Subcutaneous abdominal adipose tissue (tissue), 5 donors: ENCODE measurements at regions not wholly inside any gene's neighbourhood (a gene's known extent, or its start where the extent isn't known, plus 50 kb on each side); places are given as distances from the start of the nearest gene placed in this dataset.

Experiments used
- H3K27ac ChIP-seq: one replicate; pipeline ENCODE4 v1.7.0; 2013; ENCODE audit warnings: low read depth, mild to moderate bottlenecking, inconsistent platforms, low read length, moderate library complexity
- H3K27me3 ChIP-seq, 5 donors: one replicate each; pipeline ENCODE4 v1.7.0; 2013; ENCODE audit warnings: low read length in 5 of 5, inconsistent platforms in 1 of 5; ENCODE audit not compliant: control insufficient read depth in 5 of 5, insufficient read depth in 4 of 5
- H3K36me3 ChIP-seq, 5 donors: one replicate each; pipeline ENCODE4 v1.7.0; 2013; ENCODE audit warnings: low read length in 5 of 5; ENCODE audit not compliant: control insufficient read depth in 5 of 5, insufficient read depth in 5 of 5
- H3K4me1 ChIP-seq, 5 donors: one replicate each; pipeline ENCODE4 v1.7.0; 2013; ENCODE audit warnings: low read length in 5 of 5, mild to moderate bottlenecking in 3 of 5, moderate library complexity in 1 of 5; ENCODE audit not compliant: control insufficient read depth in 5 of 5, insufficient read depth in 5 of 5
- H3K4me3 ChIP-seq, 5 donors: one replicate each; pipeline ENCODE4 v1.7.0; 2013; ENCODE audit warnings: low read length in 5 of 5, low read depth in 1 of 5
- H3K9ac ChIP-seq, 5 donors: one replicate each; pipeline ENCODE4 v1.7.0; 2013; ENCODE audit warnings: low read length in 5 of 5, mild to moderate bottlenecking in 4 of 5, moderate library complexity in 3 of 5
- H3K9me3 ChIP-seq, 5 donors: one replicate each; pipeline ENCODE4 v1.7.0; 2013; ENCODE audit warnings: low read length in 5 of 5; ENCODE audit not compliant: control insufficient read depth in 5 of 5
- donor health status: healthy.
- donor health status: healthy.
- donor health status: healthy.
- donor health status: healthy.
- donor health status: healthy.

DNA sequence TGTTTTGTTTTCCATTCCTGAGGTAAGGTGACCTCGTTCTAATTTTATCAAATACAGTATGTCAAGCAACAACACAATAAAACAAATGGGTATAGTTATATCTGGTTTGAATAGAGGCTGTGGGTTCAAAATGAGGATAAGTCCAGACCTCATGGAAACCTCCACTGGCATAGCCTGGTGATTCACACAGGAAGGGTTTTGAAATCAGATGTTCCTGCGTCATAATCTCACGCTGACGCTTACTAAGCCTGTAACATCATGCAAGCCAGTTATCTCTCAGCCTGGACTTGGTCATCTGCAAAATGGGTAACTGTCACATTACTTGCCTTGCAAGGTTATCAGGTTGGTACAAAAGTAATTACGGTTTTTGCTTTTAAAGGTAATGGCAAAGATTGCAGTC is 1056.3 kb upstream of the EEF2KMT start:
- Histone ChIP-seq H3K27me3 (no peaks in the 10 kb centered on the region), H3K4me3 (no peak overlapping the region), H3K27ac (no peak overlapping the region), H3K9me3 (no peaks in the 10 kb centered on the region), H3K4me1 (no peaks in the 10 kb centered on the region), H3K36me3 (no peaks in the 10 kb centered on the region), H3K9ac (no peak overlapping the region)

DNA sequence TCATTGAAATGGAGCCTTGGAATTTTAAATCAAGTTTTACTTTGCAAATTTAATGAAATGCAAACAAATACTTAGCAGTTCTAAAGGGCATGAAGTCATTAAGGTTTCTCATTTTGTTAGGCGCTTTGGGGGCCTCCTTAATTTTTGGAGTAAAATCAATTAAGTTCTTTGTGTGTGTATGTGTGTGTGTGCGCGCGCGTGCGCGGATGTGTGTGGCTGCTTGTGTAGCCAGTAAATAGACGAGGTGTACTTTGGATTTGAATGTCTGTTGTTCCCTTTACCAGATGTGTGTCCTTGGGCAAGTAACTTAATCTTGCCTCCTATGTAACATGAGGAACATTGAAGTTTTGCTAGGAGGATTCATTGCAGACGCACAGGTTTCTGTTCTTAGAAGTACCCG is 1051.4 kb upstream of the EEF2KMT start:
- no peaks in the 10 kb centered on the region for H3K36me3 ChIP-seq

DNA sequence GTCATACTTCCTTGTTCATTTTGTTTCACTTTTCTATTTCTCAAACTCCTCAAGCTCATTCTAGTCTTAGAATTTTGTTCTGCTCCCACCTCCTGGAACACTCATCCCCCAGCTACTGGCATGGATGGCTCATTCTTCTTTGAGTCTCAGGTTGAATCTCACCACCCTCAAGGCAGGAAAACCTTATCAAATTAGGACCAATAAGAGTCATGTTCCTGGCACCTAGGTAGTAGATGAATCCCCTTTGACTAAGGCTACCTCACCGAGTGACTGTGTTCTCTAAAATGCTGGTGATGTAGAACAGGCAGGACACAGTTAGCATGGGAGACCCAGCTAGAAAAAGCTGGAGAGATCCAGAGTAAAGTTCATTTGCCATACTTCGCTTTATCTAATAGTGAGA is 1050.8 kb upstream of the EEF2KMT start:
- no peaks in the 10 kb centered on the region for H3K27me3 ChIP-seq
- H3K4me1 ChIP-seq = no peaks in the 10 kb centered on the region
- peaks cover 0 to 15% (median 4%) of the 10 kb centered on the region in 5 donors for H3K9me3 ChIP-seq
- H3K27ac ChIP-seq = no peak overlapping the region
- H3K9ac ChIP-seq = no peak overlapping the region
- no peaks in the 10 kb centered on the region for H3K36me3 ChIP-seq
- H3K4me3 ChIP-seq = no peak overlapping the region

More for the DNA sequence above, 1051.4 kb upstream of the EEF2KMT start:
- Histone ChIP-seq H3K9me3 (peaks cover 0 to 15% (median 4%) of the 10 kb centered on the region in 5 donors), H3K27me3 (no peaks in the 10 kb centered on the region), H3K9ac (no peak overlapping the region), H3K4me1 (no peaks in the 10 kb centered on the region), H3K4me3 (no peak overlapping the region), H3K27ac (no peak overlapping the region)

DNA sequence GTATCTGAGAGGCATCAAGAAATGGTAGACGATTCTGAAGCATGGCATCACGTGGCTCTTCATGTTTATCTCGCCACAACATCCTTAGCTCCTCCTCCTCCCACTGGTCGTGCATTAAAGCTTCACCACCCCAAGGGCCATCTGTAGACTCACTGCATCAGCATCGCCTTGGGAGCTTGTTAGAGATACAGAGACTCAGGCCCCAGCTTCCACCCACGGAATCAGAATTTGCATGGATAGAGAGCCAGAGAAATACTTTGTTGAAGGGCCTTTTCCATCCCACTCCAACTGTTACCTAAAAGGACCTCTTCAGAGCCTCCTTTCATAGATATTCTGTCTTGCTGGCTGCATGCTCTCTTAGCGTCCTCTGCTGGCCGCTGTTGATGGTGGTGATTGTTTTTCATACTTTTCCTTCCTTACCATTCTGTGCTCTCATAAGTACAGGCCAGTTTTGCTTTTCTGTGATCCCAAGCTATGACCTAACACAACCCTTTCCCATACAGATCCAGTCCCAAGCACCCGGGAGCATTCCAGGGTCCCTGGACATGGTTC is 1049.4 kb upstream of the EEF2KMT start:
- H3K4me3 ChIP-seq = no peak overlapping the region

DNA sequence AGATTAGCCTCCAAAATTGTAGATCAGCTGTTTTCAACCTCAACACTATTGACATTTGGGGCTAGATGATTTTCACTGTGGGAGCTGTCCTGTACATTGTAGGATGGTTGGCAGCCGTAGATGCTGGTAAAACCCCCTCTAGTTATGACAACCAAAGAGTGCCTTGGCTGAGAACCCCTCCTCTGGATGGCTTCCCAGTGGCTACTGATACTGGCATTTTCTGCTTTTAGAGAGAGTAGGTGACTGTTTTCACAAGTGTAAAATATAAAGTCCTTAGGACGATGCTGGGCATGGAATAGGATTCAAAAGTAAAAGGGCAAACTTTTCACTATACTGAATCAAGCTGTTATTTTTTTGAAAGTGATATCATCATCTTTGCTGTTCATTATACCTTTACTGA is 1048.8 kb upstream of the EEF2KMT start:
- no peak overlapping the region for H3K27ac ChIP-seq
- H3K36me3 ChIP-seq = no peaks in the 10 kb centered on the region
- H3K27me3 ChIP-seq = no peaks in the 10 kb centered on the region
- no peak overlapping the region for H3K9ac ChIP-seq
- no peak overlapping the region for H3K4me3 ChIP-seq
- no peaks in the 10 kb centered on the region for H3K4me1 ChIP-seq
- peaks cover 0 to 15% (median 4%) of the 10 kb centered on the region in 5 donors for H3K9me3 ChIP-seq

More for the DNA sequence above, 1049.4 kb upstream of the EEF2KMT start:
- Histone ChIP-seq H3K4me1 (no peaks in the 10 kb centered on the region), H3K9ac (no peak overlapping the region), H3K9me3 (peaks cover 0 to 15% (median 4%) of the 10 kb centered on the region in 5 donors), H3K27ac (no peak overlapping the region), H3K36me3 (no peaks in the 10 kb centered on the region), H3K27me3 (no peaks in the 10 kb centered on the region)

DNA sequence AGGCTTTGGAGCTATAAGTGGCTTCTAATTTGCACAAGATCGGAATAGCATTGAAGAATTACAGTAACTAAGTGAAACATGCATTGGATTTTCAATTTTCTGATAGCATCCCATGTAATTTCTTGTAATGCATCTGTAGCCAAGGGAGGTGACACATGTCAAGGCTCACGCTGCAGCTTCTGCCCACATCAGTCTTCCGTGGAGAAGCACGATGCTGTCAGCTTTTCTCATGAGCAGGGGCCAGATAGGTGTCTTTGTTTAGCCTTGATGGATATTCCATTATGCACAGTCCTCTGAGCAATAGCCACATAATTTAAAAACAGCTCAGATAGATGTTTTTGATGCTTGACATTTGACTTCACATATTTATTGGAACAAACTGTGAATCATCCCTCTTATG is 1046.9 kb upstream of the EEF2KMT start:
- no peak overlapping the region for H3K27ac ChIP-seq

DNA sequence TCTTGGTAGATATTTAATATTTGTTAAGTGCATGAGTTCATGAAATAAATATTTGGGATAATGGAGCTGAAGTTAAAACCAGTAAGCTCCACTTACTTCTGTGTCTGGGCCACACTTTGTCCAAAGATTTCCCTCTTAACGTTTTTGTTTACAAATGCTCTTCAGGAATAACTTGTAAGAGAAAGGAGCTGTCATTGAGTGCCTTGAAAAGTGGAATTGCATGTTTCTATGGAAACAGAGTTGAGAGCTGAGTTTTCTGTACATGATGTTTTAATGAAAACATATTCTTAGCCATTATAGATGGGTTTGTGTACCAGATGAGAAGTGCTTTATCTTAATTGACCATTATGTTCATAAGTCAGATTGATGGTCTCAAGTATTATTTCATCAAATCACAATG is 1045.4 kb upstream of the EEF2KMT start:
- Histone ChIP-seq H3K9me3 (peaks cover 0 to 17% (median 4%) of the 10 kb centered on the region in 5 donors), H3K4me1 (no peaks in the 10 kb centered on the region), H3K27me3 (peaks cover 0 to 3% (median 0%) of the 10 kb centered on the region in 5 donors), H3K36me3 (no peaks in the 10 kb centered on the region), H3K27ac (no peak overlapping the region), H3K9ac (no peak overlapping the region), H3K4me3 (no peak overlapping the region)

More for the DNA sequence above, 1046.9 kb upstream of the EEF2KMT start:
- Histone ChIP-seq H3K9me3 (peaks cover 0 to 15% (median 4%) of the 10 kb centered on the region in 5 donors), H3K4me1 (no peaks in the 10 kb centered on the region), H3K9ac (no peak overlapping the region), H3K4me3 (no peak overlapping the region), H3K36me3 (no peaks in the 10 kb centered on the region), H3K27me3 (no peaks in the 10 kb centered on the region)

DNA sequence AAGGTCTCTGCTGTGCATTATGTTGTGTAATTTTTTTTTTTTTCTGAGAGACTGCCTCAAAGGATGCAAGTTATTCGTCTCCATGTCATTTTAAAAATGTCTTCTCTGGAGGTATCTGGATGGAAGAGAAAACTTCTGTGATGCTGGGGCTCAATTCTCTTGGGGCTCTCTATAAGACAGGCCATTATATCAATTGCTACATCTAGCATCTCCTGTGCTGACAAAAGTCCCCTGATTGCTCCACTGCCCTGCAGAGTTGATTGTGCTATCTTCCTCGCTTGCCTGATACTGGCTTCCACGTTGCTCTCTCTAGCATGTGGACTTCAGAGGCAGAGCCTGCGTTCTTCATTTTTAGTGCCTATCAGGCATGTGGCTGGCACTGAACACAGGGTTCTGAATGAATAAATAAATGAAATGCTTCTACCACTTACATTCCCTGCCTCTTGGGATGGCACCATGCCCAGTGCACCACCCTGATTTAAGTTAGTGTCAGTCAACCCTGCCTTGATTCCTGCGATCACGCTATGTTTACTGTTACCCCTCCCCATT is 1035.5 kb upstream of the EEF2KMT start:
- H3K9ac ChIP-seq = no peak overlapping the region
- H3K27me3 ChIP-seq = peaks cover 0 to 2% (median 0%) of the 10 kb centered on the region in 5 donors
- H3K4me1 ChIP-seq = no peaks in the 10 kb centered on the region
- no peaks in the 10 kb centered on the region for H3K36me3 ChIP-seq
- no peak overlapping the region for H3K4me3 ChIP-seq
- H3K9me3 ChIP-seq = peaks cover 0 to 8% (median 0%) of the 10 kb centered on the region in 5 donors
- H3K27ac ChIP-seq = no peak overlapping the region

DNA sequence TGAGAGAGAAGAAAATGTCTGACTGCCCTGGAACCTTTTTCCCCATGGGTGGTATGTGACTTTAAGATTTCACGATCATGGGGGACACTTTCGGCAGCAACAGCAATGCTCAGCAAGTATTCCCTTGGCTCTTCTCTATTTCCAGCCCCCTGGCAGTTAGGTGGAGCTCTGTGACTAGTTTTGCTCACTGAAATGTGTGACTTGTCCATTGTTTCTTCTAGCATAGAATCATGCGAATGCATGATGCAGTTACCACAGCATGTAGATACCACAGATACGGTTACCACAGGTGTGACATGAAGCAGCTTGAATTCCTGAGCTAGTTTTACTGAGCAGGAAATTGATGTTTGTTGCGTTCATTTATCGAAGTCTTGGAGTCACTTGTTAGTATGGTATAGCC is 1034.5 kb upstream of the EEF2KMT start:
- Histone ChIP-seq H3K9ac (no peak overlapping the region), H3K4me3 (no peak overlapping the region), H3K4me1 (no peaks in the 10 kb centered on the region), H3K9me3 (peaks cover 0 to 8% (median 0%) of the 10 kb centered on the region in 5 donors), H3K27ac (no peak overlapping the region), H3K36me3 (no peaks in the 10 kb centered on the region), H3K27me3 (peaks cover 0 to 2% (median 0%) of the 10 kb centered on the region in 5 donors)

DNA sequence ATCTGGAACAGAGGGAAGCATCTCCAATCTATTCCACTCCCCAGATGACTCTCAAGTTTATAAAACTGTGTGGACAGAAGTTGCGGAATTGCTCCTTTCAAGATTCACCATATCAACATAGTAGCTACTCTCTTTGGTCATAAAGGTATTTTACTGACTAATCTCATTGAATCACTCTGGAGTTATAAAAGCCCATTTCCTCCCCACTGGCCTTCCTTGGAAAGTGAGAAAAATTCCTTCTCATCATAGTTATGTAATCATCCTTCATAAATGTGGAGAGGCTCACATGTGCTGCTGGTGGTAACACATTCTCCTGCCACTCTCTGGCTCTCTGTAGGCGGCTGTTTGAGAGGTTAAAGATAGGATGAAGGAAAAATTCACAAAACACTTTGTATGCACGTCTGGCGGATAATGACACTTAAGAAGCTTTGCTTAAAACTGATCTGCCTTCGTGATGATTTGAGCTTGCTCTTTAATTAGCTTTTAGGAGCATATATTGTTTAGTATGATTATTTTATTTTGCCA is 1034.0 kb upstream of the EEF2KMT start:
- Histone ChIP-seq H3K4me1 (no peaks in the 10 kb centered on the region), H3K4me3 (no peak overlapping the region), H3K27ac (no peak overlapping the region), H3K9ac (no peak overlapping the region), H3K27me3 (peaks cover 0 to 2% (median 0%) of the 10 kb centered on the region in 5 donors), H3K36me3 (no peaks in the 10 kb centered on the region), H3K9me3 (peaks cover 0 to 8% (median 0%) of the 10 kb centered on the region in 5 donors)
